ENCODE measurements at regions not wholly inside any gene's neighbourhood (a gene's known extent, or its start where the extent isn't known, plus 50 kb on each side); places are given as distances from the start of the nearest gene placed in this dataset.
A peak's percentile ranks its signal among the peaks of the same experiment; 100 is the strongest.

- peak; percentile 64 for DNase-seq (ENCODE audit: low read depth)
These were observed 130.6 kb downstream of the SMAD6 start for GRCh38 chr15:66832664-66833063.

GRCh38 chr15:66833371-66833770, 131.3 kb downstream of the SMAD6 start:
- no peak for DNase-seq (ENCODE audit: low read depth)

GRCh38 chr15:66833803-66834202, 131.8 kb downstream of the SMAD6 start:
- no peak for DNase-seq (ENCODE audit: low read depth)

- no peak for DNase-seq (ENCODE audit: low read depth)
These were observed 133.1 kb downstream of the SMAD6 start for GRCh38 chr15:66834881-66835878.

- DNase-seq (ENCODE audit: low read depth), result no peak
These were observed 134.4 kb downstream of the SMAD6 start for GRCh38 chr15:66836231-66837030.

GRCh38 chr15:66838202-66838601, 136.2 kb downstream of the SMAD6 start:
- no peak for DNase-seq (ENCODE audit: low read depth)

GRCh38 chr15:66838671-66839239, 136.7 kb downstream of the SMAD6 start:
- peak; percentile 70 for DNase-seq (ENCODE audit: low read depth)

GRCh38 chr15:66839506-66840112, 137.6 kb downstream of the SMAD6 start:
- no peak for DNase-seq (ENCODE audit: low read depth)

GRCh38 chr15:66840615-66841390, 138.8 kb downstream of the SMAD6 start:
- DNase-seq (ENCODE audit: low read depth), result no peak

- DNase-seq (ENCODE audit: low read depth), result peak; percentile 92
These were observed 140.1 kb downstream of the SMAD6 start for GRCh38 chr15:66841953-66842681.

GRCh38 chr15:66842710-66843441, 140.8 kb downstream of the SMAD6 start:
- DNase-seq (ENCODE audit: low read depth), result peak; percentile 77

- no peak for DNase-seq (ENCODE audit: low read depth)
These were observed 141.5 kb downstream of the SMAD6 start for GRCh38 chr15:66843581-66843980.

GRCh38 chr15:66844041-66844746, 142.2 kb downstream of the SMAD6 start:
- DNase-seq (ENCODE audit: low read depth), result no peak

GRCh38 chr15:66844747-66845145, 142.7 kb downstream of the SMAD6 start:
- no peak for DNase-seq (ENCODE audit: low read depth)

GRCh38 chr15:66845266-66845785, 143.3 kb downstream of the SMAD6 start:
- no peak for DNase-seq (ENCODE audit: low read depth)

- no peak for DNase-seq (ENCODE audit: low read depth)
These were observed 144.0 kb downstream of the SMAD6 start for GRCh38 chr15:66846031-66846430.

GRCh38 chr15:66846811-66847210, 144.8 kb downstream of the SMAD6 start:
- no peak for DNase-seq (ENCODE audit: low read depth)

- DNase-seq (ENCODE audit: low read depth), result no peak
These were observed 145.5 kb downstream of the SMAD6 start for GRCh38 chr15:66847565-66847991.

- no peak for DNase-seq (ENCODE audit: low read depth)
These were observed 146.1 kb downstream of the SMAD6 start for GRCh38 chr15:66848116-66848515.

Measured in ELR (cell line).